Gastroesophageal sphincter (tissue), 3 donors: ENCODE measurements at regions not wholly inside any gene's neighbourhood (a gene's known extent, or its start where the extent isn't known, plus 50 kb on each side); places are given as distances from the start of the nearest gene placed in this dataset.

Experiments
- CTCF ChIP-seq, 4 experiments: fragments of 200-600 bp in 2 of 4; fragments of 450-650 bp in 2 of 4; sonication (generic) in 1 of 4; IDR thresholded peaks; one replicate each; pipeline ENCODE4 v1.5.1; 2017 to 2019; ENCODE audit warnings: antibody characterized with exemption in 4 of 4, mild to moderate bottlenecking in 2 of 4, moderate library complexity in 2 of 4
- EP300 ChIP-seq: sonication (generic); formaldehyde crosslinking; IDR thresholded peaks from one replicate; pipeline ENCODE4 v1.6.1; 2017; ENCODE audit warnings: antibody characterized with exemption, mild to moderate bottlenecking
- POLR2A ChIP-seq, 2 donors: fragments of 450-650 bp; IDR thresholded peaks; one replicate each; pipeline ENCODE4 v1.6.1; 2017; ENCODE audit warnings: antibody characterized with exemption in 2 of 2, mild to moderate bottlenecking in 2 of 2, moderate library complexity in 1 of 2
- POLR2AphosphoS5 ChIP-seq: sonication (generic); formaldehyde crosslinking; IDR thresholded peaks from one replicate; pipeline ENCODE4 v1.6.1; 2017; ENCODE audit warnings: antibody characterized with exemption

- TF ChIP-seq EP300 (no peak), POLR2A (IDR thresholded peaks at IDR 0.05) (no peak), CTCF (IDR thresholded peaks at IDR 0.05) (no peak), POLR2AphosphoS5 (no peak)
These were observed 61.5 kb downstream of the ZIC5 start for GRCh38 chr13:99909836-99910619.
